HG03378 (cell line): ENCODE measurements at regions not wholly inside any gene's neighbourhood (a gene's known extent, or its start where the extent isn't known, plus 50 kb on each side); places are given as distances from the start of the nearest gene placed in this dataset.
"Not testable (repeated sequence)": the region's sequence is repeated elsewhere in the genome, so short reads cannot be mapped to it uniquely, and the experiment has no call there.

Experiments
- ATAC-seq: cut with Tn5 transposase; IDR thresholded peaks from one replicate; pipeline ENCODE4 v1.9.1; 2021; ENCODE audit warnings: mild to moderate bottlenecking, moderate library complexity; ENCODE audit not compliant: unreplicated experiment

DNA sequence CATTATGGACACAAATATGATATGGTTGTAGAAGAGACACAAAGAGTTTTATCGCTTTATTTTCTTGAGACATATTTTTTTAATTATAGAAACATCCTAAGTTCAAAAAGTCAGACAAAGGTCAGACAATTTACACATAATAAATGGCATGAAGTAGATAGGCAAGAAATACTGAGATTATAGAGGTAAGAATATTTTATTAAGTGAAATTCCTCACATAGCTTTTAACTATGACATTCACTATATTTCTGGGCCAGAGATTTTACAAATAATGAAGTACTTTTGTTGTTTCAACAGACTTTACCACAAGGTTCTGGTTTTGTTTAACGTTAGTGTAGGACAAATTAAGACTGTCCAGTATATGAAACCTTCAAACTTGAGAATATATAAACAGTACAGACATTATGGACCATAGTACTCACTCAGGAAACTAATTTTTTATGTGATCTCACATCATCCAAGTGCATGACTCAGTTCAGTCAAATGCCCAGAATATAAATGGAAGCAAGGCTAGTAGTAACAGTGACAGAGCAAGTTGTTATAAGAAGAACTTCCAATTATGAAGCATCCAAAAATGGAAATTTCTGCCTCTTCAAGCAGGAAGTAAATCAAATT lies 394.8 kb downstream of the KCNJ2 start:
- ATAC-seq: no peak

- ATAC-seq: no peak
Observed at GRCh38 chr17:70569128-70569527, 399.8 kb downstream of the KCNJ2 start.

- ATAC-seq: no peak
Observed at GRCh38 chr17:70577456-70577855, 408.1 kb downstream of the KCNJ2 start.

GRCh38 chr17:70581459-70581858 lies 412.1 kb downstream of the KCNJ2 start:
- no peak for ATAC-seq

- no peak for ATAC-seq
Observed at GRCh38 chr17:70582777-70583176, 413.4 kb downstream of the KCNJ2 start.

DNA sequence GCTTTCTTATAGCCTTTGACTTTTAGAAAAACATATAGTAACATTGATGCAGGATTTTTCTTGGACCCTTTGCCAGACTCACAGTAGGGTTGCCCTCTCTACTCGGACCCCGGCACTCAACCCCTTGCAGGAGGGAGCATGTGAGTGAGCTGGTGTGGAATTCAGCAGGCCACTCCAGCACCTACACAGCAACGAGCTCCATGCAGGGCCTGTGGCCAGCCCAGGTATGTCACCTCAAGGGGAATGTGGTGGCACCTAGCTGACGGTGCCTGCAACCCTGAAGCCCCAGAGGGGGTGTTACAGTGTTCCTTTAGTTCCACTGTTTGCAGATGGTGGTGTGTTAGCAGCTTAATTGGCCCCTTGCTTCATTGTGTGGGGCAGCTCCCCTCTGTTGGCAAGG lies 414.9 kb downstream of the KCNJ2 start:
- ATAC-seq: no peak

DNA sequence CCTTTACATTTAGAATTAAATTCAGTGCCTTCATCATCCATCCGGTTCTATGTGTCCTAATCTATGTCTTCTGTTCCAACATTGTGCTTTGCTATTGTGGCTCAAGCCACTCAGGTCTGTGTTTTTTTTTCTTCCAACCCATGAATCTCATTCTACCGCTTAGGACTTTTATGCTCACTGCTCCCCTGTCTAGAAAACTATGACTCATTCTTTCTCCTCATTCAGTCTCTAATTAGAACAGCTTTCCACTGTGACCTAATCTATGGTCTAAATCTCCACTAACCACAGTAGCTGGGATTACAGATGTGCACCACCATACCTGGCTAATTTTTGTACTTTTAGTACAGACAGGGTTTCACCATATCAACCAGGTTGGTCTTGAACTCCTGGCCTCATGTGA lies 418.7 kb downstream of the KCNJ2 start:
- no peak for ATAC-seq

DNA sequence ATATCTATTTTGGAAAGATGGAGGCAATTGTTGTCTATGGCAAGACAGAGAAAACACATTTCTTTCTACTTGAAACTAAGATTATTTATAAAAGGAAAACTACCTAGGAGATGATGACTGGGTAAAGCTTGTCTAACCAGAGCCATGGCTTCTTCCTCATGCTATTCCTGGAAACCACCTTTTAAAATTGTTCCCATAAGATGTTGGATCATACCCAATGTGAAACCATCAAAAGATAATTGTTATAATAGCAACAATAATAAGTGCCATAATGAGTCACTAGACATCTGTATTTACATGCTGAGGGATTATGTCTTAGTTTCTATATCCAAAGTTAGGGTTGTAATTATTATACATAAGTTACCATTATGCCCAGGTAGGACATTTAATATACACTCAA lies 428.4 kb downstream of the KCNJ2 start:
- no peak for ATAC-seq

DNA sequence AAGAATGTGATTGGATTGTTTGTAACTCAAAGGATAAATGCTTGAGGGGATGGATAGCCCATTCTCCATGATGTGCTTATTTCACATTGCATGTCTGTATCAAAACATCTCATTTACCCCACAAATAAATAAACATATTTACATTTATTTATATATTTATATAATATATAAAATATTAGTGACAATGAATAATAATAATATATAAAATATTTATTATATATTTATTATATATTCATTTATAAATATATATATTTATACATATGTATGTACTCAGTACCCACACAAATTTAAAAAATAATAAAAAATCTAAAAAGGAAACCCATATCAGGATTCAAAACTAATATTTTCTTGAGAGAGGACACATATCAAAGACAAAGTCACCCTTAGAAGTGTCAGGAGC lies 429.9 kb downstream of the KCNJ2 start:
- ATAC-seq: no peak

- not testable (repeated sequence) for ATAC-seq
Observed at GRCh38 chr17:70599945-70600344, 430.6 kb downstream of the KCNJ2 start.

- ATAC-seq: no peak
Observed at GRCh38 chr17:70603226-70603625, 433.9 kb downstream of the KCNJ2 start.

DNA sequence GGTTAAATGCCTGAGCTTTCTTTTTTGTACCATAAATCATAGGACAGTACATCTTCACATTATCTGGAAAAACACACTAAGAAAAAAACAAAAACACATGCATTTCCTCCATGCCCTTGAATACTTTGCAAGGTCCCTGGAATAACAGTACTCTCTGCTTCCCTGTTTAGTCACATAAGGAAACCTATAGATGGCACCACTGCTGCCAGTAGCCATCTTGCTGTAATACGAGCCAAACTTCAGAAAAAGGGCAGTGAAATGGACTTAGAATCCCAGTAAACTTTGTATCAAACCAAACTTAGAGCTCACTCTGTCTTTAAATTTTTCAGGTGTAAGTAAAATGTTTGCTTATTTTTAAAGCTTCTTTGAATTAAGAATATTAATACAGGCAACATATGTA lies 435.5 kb downstream of the KCNJ2 start:
- no peak for ATAC-seq

GRCh38 chr17:70606086-70606485 lies 436.8 kb downstream of the KCNJ2 start:
- no peak for ATAC-seq

- ATAC-seq: no peak
Observed at GRCh38 chr17:70608193-70608592, 438.9 kb downstream of the KCNJ2 start.

DNA sequence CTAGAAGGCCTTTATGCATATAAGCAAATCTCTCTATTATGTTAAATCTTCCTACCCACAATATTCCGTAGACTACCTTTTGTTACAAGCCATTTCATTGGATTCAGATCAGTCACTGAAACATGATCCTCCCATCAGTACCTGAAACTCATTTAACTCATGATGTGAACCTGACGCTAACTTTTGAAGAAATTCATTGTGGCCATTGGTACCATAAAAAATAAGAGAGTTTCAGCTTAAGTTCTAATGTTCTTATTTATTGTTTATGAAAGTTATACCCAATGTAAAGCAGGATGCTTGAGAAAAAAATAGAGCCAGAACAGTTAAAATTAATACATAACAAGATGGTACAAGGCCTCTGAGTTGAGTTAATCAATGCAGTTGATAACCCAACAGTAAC lies 439.6 kb downstream of the KCNJ2 start:
- no peak for ATAC-seq

DNA sequence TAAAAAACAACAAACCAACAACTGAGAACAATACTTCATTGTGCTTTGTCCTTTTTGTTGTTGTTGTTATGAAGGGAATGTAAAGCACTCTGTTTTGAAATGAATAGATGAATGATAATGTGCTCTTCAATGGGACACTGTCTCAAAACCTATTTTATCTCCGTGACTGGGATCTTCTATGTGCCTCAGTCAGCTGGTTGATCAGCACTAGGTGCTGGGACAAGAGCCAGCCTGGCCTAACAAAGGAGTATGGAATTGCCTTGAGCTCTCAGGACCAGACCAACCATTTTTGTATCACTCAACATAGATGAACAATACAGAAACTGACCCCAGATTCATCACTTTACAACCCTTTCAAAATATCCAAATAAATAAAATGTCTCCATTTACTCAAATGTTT lies 440.2 kb downstream of the KCNJ2 start:
- ATAC-seq: no peak

DNA sequence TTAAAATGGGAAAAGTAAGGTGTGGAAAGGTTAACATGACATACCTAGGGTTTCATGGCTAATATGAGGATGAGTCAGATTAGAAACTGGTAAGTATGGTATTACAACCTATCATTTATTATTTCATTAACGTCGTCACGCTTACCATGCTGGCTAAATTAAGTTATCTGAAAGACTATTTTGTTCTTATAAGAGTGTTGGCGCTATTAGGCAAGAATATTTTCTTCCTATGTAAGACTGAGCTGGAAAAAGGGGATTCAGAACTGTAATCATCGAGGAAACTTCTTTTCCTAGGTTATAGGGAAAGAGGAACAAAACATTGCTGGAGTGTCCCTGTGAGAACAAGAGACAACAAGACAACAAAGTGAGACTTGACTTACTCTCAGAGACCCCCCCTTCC lies 440.8 kb downstream of the KCNJ2 start:
- ATAC-seq: no peak

GRCh38 chr17:70613681-70614080 lies 444.3 kb downstream of the KCNJ2 start:
- no peak for ATAC-seq

GRCh38 chr17:70615831-70616230 lies 446.5 kb downstream of the KCNJ2 start:
- no peak for ATAC-seq

DNA sequence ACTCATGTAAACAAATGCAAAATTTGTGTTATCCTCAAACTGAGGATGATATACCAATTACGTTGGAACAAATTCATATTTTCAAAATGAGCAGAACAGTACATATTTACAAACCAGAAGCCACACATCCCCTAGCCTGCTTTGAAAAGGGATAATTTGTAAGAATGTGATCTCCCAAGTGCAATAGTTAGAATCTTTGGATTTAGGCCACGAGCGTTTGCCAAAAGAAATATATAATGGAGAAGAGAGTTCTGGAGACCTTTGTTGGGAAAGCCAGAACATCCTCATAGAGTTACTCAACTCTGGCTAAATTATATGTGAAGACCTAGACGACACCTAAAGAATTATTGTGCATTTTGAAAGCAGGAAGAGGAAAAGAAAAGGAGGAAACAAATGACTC lies 449.3 kb downstream of the KCNJ2 start:
- ATAC-seq: no peak

- no peak for ATAC-seq
Observed at GRCh38 chr17:70621566-70621965, 452.2 kb downstream of the KCNJ2 start.

DNA sequence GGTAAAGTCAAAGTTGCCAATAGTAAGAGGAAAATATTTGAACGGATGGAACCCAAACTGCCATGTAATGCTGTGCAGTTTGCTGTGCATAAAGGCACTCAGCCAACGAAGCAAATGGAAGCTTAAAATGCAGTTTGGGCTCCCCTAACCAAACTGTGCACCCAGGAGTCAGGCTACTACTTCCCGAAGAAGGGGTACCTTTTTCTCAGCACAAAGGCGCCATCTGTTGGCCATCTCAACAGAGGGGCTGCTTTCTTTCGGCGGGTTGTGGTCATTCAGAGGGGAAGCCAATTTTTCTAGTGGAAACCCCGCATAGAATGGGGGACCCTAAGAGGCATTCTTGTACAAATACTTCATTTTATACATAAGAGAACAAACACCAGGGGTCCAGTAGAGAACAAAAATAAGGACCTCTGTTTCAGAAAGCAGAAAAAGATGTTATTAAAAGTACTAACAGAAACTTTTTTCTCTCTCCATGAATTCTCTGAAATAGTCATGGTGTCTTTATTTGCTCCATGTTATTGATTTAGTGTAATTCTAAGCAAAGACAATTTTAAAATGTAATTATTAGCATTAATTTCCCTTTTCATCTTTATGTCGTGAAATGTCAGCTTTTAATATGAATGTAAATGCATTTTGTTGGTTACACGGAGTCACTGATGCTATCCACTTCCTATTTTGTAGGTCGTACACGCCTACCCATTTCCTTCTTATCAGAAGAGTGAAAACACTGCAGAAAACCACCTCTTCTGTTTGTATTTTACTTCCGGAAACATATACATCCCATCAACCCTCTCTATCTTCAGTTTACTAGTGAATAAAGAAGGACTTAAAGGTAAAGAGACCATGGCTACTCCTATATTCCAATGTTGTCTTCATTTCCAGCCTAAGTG lies 453.3 kb downstream of the KCNJ2 start:
- no peak for ATAC-seq

DNA sequence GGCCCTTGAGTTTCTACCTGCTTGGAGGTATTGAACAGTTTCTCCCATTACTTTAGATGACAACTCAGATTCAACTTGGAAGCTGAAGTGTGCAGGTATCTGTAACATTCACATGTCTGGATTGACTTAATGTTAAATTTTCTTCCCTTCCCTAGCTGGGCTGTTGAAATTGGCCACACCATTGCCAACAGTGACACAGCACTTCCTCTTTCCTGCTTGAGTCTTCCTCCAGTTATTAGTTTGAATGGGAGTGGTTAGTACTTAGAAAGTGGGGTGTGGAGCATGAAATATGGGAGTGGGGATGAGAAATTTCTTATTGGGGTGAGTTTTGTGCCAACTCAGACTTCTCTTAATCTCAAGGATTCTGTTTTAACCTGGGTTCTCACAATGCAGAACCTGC lies 454.9 kb downstream of the KCNJ2 start:
- no peak for ATAC-seq
